DMS114 treated with DMSO at 0.1 percent for 48 hours (cell line): ENCODE measurements at regions not wholly inside any gene's neighbourhood (a gene's known extent, or its start where the extent isn't known, plus 50 kb on each side); places are given as distances from the start of the nearest gene placed in this dataset.
"Not testable (repeated sequence)": the region's sequence is repeated elsewhere in the genome, so short reads cannot be mapped to it uniquely, and the experiment has no call there.

ENCODE experiments used
- DNase-seq: peaks from one replicate; lab custom pipeline; 2025; ENCODE audit not compliant: unreplicated experiment; lab: John Stamatoyannopoulos, UW

GRCh38 chr5:38149815-38150195 is 108.6 kb upstream of the EGFLAM start:
- DNase-seq = no peak

GRCh38 chr5:38148021-38148625 is 110.2 kb upstream of the EGFLAM start:
- no peak for DNase-seq

- DNase-seq = no peak
Measured at GRCh38 chr5:38143384-38143783, 115.0 kb upstream of the EGFLAM start.

- DNase-seq = no peak
Measured at GRCh38 chr5:38141665-38142064, 116.7 kb upstream of the EGFLAM start.

GRCh38 chr5:38138574-38138973 is 119.8 kb upstream of the EGFLAM start:
- no peak for DNase-seq

GRCh38 chr5:38135486-38136039 is 122.8 kb upstream of the EGFLAM start:
- no peak for DNase-seq

GRCh38 chr5:38134810-38135209 is 123.5 kb upstream of the EGFLAM start:
- DNase-seq = no peak

GRCh38 chr5:38134294-38134693 is 124.1 kb upstream of the EGFLAM start:
- not testable (repeated sequence) for DNase-seq

- no peak for DNase-seq
Measured at GRCh38 chr5:38131686-38132085, 126.7 kb upstream of the EGFLAM start.

- no peak for DNase-seq
Measured at GRCh38 chr5:38124321-38124720, 134.0 kb upstream of the EGFLAM start.

- no peak for DNase-seq
Measured at GRCh38 chr5:38121420-38121819, 136.9 kb upstream of the EGFLAM start.

- no peak for DNase-seq
Measured at GRCh38 chr5:38119836-38120235, 138.5 kb upstream of the EGFLAM start.

GRCh38 chr5:38117784-38118479 is 140.4 kb upstream of the EGFLAM start:
- no peak for DNase-seq

- DNase-seq = no peak
Measured at GRCh38 chr5:38115318-38115827, 143.0 kb upstream of the EGFLAM start.

GRCh38 chr5:38113880-38114279 is 144.5 kb upstream of the EGFLAM start:
- DNase-seq = no peak

GRCh38 chr5:38113456-38113855 is 144.9 kb upstream of the EGFLAM start:
- DNase-seq = no peak

GRCh38 chr5:38112938-38113337 is 145.4 kb upstream of the EGFLAM start:
- no peak for DNase-seq

- no peak for DNase-seq
Measured at GRCh38 chr5:38110130-38110529, 148.2 kb upstream of the EGFLAM start.

- no peak for DNase-seq
Measured at GRCh38 chr5:38107096-38107495, 151.3 kb upstream of the EGFLAM start.

- DNase-seq = no peak
Measured at GRCh38 chr5:38105801-38106200, 152.6 kb upstream of the EGFLAM start.

- DNase-seq = no peak
Measured at GRCh38 chr5:38105231-38105570, 153.2 kb upstream of the EGFLAM start.

- DNase-seq = no peak
Measured at GRCh38 chr5:38104497-38105230, 153.7 kb upstream of the EGFLAM start.
